GM21515 (cell line): ENCODE measurements at regions not wholly inside any gene's neighbourhood (a gene's known extent, or its start where the extent isn't known, plus 50 kb on each side); places are given as distances from the start of the nearest gene placed in this dataset.

Experiments used
- ATAC-seq: cut with Tn5 transposase; IDR thresholded peaks from one replicate; pipeline ENCODE4 v1.9.1; 2021; ENCODE audit not compliant: unreplicated experiment

GRCh38 chr3:178258121-178258520, 278.1 kb upstream of the KCNMB2 start:
- ATAC-seq, result no peak

DNA sequence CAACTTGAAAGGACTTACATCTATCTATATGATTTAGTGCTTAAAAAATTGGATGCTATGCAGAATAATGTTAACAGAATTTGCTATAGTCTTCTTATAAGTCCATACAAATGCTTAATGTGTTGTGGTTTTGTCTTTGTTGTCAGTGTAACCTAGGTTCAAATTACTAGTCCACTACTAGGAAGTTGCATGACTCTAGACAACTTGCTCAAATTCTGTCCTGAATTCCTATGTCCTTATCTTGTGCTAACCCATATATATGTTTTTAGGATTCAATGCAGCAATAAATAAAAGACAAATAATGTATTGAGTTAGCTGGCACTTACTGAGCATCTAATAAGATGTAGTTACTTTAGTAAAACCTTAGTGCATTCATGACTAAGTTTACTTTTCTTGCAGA, 276.5 kb upstream of the KCNMB2 start:
- ATAC-seq, result no peak

DNA sequence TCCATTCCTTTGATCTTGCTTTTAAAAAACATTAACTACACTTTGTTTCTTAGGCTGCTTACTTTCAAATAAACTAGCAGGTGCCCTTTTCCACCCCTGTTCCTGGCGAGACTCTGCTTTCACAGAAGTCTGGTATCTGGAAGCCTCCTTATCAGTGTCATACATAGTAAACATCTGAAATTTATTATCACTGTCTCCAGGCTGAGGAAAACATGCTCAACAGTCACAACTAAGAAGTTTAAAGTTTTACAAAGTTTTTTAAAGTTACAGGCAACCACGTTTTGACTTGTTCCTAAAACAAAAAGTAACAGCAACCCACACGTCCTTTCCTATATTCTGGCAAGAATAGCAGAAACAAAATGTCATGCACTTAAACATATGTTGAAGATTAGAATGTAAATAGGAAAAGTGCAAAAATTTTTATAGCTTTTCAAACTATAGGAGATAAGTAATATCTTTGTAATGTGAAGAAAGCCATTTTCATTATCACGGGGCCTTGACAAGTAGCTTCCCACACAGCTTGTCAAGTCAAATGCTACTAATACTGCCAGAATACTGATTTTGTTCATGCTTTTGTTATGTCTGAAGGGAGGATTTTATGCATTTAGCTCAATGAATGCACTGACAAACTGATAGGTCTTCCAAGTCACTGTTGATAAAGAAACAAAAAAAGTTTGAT, 275.2 kb upstream of the KCNMB2 start:
- no peak for ATAC-seq

DNA sequence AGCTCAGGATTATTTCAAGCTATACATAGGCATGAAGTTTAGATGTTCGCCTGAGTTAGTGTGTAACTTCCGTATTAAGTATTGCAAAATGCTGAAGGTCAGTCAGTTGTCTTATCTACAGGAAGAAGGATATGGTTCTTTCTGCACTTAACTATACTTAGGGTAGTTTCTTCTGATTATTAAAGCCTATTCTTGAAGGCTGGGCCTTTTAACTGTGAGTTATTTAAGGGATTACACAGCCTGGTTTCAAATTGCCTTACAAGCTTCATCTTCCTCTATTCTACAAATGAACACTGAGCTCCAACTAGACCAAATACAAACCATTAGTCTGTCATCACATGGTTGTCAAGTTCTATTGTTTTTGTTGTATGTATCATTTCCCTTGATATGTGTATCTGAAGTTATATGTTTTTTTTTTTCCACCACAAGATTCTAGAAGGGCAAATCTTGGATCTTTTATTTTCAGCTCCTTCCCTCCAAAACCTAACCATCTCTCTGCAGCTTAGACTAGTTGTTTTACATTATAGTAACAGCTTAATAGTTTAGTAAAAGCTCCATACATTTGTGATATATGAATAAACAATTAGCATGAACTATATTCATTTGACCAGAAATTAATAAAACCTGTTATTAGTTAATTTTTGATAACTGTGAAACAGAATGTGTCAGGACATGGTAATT, 272.9 kb upstream of the KCNMB2 start:
- ATAC-seq, result no peak

- ATAC-seq, result no peak
Observed at GRCh38 chr3:178267158-178267844, 268.9 kb upstream of the KCNMB2 start.

- no peak for ATAC-seq
Observed at GRCh38 chr3:178270838-178271237, 265.4 kb upstream of the KCNMB2 start.

- no peak for ATAC-seq
Observed at GRCh38 chr3:178271740-178272387, 264.4 kb upstream of the KCNMB2 start.

GRCh38 chr3:178272841-178273240, 263.4 kb upstream of the KCNMB2 start:
- ATAC-seq, result no peak

GRCh38 chr3:178274711-178275110, 261.5 kb upstream of the KCNMB2 start:
- ATAC-seq, result no peak

DNA sequence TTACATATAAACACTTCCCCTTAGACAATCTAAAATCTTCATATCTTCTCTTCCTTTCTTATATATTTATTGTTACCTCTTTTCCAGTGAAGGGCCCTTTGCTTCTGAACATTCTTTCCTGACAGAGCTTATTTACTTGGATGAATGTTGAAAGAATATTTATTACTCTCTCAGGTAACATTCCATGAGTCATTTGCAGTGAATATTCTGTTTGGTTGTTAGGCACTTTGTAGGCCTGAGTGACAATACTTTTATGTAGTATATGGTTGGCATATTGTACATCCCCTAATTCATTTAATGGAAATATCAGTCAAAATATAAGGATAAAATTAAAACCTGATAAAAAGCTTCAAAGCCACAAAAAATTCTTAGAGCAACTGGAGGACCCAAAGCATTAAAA, 260.9 kb upstream of the KCNMB2 start:
- no peak for ATAC-seq

DNA sequence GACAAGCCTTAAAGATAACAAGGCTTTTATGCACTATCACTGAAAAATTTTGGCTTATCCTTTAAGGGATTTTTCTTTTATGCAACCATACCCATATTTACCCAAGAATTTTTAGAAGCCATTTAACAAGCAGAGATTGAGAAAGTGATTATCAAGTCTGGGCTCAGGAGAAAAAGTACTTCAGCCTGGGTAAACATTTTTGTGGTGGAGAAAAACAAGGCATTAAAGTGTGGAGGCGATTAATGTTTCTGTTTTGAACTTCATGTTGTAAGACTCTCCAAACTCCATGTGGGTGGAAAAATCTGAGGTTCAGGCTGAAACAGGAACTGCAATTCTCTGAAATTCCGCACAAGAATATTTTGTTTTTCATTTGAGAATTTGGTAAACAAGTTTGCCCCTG, 260.4 kb upstream of the KCNMB2 start:
- no peak for ATAC-seq

- no peak for ATAC-seq
Observed at GRCh38 chr3:178277605-178278004, 258.6 kb upstream of the KCNMB2 start.

DNA sequence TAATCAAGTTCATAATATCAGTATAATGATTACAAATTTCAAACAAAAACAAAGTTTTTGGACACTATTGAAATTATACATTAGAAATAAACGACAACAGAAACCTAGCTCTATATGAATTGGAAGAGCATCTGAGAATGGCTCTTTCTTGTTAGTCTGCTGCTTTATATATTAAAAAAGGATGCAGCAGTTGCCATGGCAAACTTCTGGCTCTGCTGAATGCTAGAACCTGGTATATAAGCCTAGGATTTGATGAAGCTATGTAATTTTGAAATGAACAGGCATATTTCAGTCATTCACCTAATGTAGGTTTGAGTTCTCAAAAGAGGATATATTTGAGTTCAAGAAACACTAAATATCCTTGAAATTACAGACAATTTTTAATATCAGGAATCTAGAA, 252.7 kb upstream of the KCNMB2 start:
- ATAC-seq, result no peak

GRCh38 chr3:178284181-178284580, 252.1 kb upstream of the KCNMB2 start:
- no peak for ATAC-seq

GRCh38 chr3:178288074-178288473, 248.2 kb upstream of the KCNMB2 start:
- no peak for ATAC-seq

- ATAC-seq, result no peak
Observed at GRCh38 chr3:178289544-178290160, 246.6 kb upstream of the KCNMB2 start.

- no peak for ATAC-seq
Observed at GRCh38 chr3:178291574-178292370, 244.5 kb upstream of the KCNMB2 start.

- ATAC-seq, result no peak
Observed at GRCh38 chr3:178295292-178295912, 240.8 kb upstream of the KCNMB2 start.

DNA sequence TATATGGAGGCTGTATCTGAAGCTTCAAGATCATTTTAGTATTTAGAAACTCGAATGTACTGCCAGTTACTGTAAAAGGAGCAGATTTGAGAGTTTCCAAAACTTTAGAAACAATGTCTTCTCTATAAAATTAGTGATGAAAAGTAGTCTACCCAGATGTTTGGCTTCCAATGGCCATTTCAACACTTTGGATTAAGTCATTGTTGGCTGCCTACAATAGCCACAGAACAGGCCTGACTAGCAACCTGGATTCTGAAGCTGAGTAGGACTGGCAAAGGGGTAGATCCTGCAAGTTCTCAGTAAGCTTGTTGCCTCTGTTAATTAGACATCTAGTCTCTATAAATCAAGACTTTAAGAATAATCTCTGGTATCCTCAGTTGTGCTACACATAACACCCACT, 239.0 kb upstream of the KCNMB2 start:
- no peak for ATAC-seq

- no peak for ATAC-seq
Observed at GRCh38 chr3:178297740-178298139, 238.5 kb upstream of the KCNMB2 start.
